ENCODE measurements at regions not wholly inside any gene's neighbourhood (a gene's known extent, or its start where the extent isn't known, plus 50 kb on each side); places are given as distances from the start of the nearest gene placed in this dataset.

DNA sequence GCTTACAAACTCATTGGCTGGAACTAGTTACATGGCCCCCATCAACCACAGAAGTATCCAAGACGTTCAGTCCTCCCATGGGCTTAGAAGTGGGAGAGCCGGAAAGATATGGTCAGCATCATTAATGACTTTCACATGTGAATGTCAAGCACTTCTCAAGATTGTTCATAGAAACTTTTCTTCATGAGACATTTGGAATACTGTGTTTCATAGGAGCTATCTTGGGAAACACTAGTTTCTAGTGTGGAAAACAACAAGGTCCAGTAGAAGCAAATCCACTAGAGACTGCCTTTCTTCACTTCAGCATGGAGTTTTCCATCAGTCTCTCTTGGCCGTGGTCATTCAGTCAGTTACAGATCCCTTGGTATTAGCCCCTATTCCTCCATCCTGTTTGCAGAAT lies 160.9 kb downstream of the C11orf91 start:
- H3K4me3 ChIP-seq (ENCODE audit: insufficient read depth, low read length, poor library complexity, severe bottlenecking) = no peak overlapping the region
- no peak for TF ChIP-seq EZH2phosphoT487 (conservative IDR thresholded peaks at IDR 0.05; ENCODE audit: low read length)
- TF ChIP-seq CTCF (IDR thresholded peaks at IDR 0.05; ENCODE audit: insufficient read depth, low read length, poor library complexity, severe bottlenecking) = no peak
- H3K4me2 ChIP-seq (ENCODE audit: low read depth, low read length, poor library complexity, severe bottlenecking) = no peak overlapping the region
- no peaks in the 10 kb centered on the region for H3K36me3 ChIP-seq (ENCODE audit: low read length)
- H3K9me3 ChIP-seq (ENCODE audit: insufficient read depth, low read length) = no peaks in the 10 kb centered on the region
- H3F3A ChIP-seq (ENCODE audit: insufficient read depth) = no peaks in the 10 kb centered on the region
- no peaks in the 10 kb centered on the region for H3K27me3 ChIP-seq (ENCODE audit: low read length)
- no peak overlapping the region for H2AFZ ChIP-seq (ENCODE audit: low read depth, low read length, severe bottlenecking)
- H3K27ac ChIP-seq (ENCODE audit: low read depth, low read length) = no peak overlapping the region
- H3K9ac ChIP-seq (ENCODE audit: low read length) = no peak overlapping the region
- H3K9me2 ChIP-seq (replicated peaks; ENCODE audit: insufficient read depth, low read length) = no peaks in the 10 kb centered on the region
- H3K79me2 ChIP-seq (ENCODE audit: insufficient read depth, low read length) = no peaks in the 10 kb centered on the region
- H4K20me1 ChIP-seq (ENCODE audit: low read depth, low read length) = no peaks in the 10 kb centered on the region

DNA sequence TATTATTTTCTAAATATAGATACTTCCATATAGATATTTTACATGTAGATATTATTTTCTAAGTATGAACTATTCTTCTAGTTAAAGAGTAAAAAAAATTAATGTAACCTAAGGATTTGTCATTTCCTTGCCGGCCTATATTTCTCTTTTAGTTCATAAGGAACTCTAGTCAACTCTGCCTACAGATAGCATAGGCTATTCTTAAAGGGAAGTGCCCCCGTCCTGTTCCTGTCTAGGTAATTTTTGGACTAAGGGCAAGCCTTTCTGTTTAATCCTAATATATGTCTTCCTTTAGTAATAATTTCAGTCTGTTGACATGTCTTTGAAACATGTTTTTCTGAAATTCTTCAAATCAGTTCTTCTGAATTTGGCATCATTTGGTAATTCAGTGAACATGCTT lies 161.9 kb downstream of the C11orf91 start:
- H3K9me2 ChIP-seq (replicated peaks; ENCODE audit: insufficient read depth, low read length) = no peaks in the 10 kb centered on the region
- no peaks in the 10 kb centered on the region for H3K27me3 ChIP-seq (ENCODE audit: low read length)
- H3K79me2 ChIP-seq (ENCODE audit: insufficient read depth, low read length) = no peaks in the 10 kb centered on the region
- no peak for TF ChIP-seq EZH2phosphoT487 (conservative IDR thresholded peaks at IDR 0.05; ENCODE audit: low read length)
- TF ChIP-seq CTCF (IDR thresholded peaks at IDR 0.05; ENCODE audit: insufficient read depth, low read length, poor library complexity, severe bottlenecking) = no peak
- H3K27ac ChIP-seq (ENCODE audit: low read depth, low read length) = no peak overlapping the region
- H3K4me2 ChIP-seq (ENCODE audit: low read depth, low read length, poor library complexity, severe bottlenecking) = no peak overlapping the region
- H3K9ac ChIP-seq (ENCODE audit: low read length) = no peak overlapping the region
- H4K20me1 ChIP-seq (ENCODE audit: low read depth, low read length) = no peaks in the 10 kb centered on the region
- no peak overlapping the region for H2AFZ ChIP-seq (ENCODE audit: low read depth, low read length, severe bottlenecking)
- H3K36me3 ChIP-seq (ENCODE audit: low read length) = no peaks in the 10 kb centered on the region
- H3K4me3 ChIP-seq (ENCODE audit: insufficient read depth, low read length, poor library complexity, severe bottlenecking) = no peak overlapping the region
- no peaks in the 10 kb centered on the region for H3F3A ChIP-seq (ENCODE audit: insufficient read depth)
- no peaks in the 10 kb centered on the region for H3K9me3 ChIP-seq (ENCODE audit: insufficient read depth, low read length)

DNA sequence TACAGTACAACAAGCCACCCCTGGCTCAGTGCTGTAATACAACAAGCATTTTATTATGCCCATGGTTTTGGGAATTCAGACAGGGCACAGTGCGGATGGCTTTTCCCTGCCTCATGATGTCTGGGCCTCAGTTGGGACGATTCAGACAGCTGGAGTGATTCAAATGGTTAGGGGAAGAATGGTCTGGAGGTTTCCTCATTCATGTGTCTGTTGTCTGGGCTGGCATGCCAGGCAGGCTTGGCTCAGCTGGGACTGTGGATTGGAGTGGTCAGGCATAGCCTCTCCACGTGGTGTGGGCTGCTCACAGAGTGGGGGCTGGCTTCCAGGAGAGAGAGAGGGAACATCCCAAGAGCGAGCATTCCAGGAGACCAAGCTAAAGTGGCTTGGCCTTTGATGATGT lies 164.4 kb downstream of the C11orf91 start:
- Histone ChIP-seq H4K20me1 (ENCODE audit: low read depth, low read length) (no peaks in the 10 kb centered on the region), H3K4me2 (ENCODE audit: low read depth, low read length, poor library complexity, severe bottlenecking) (no peak overlapping the region), H3K27me3 (ENCODE audit: low read length) (no peaks in the 10 kb centered on the region), H3K9ac (ENCODE audit: low read length) (no peak overlapping the region), H3K4me3 (ENCODE audit: insufficient read depth, low read length, poor library complexity, severe bottlenecking) (no peak overlapping the region), H3K9me2 (replicated peaks; ENCODE audit: insufficient read depth, low read length) (no peaks in the 10 kb centered on the region), H2AFZ (ENCODE audit: low read depth, low read length, severe bottlenecking) (no peak overlapping the region), H3F3A (ENCODE audit: insufficient read depth) (no peaks in the 10 kb centered on the region), H3K36me3 (ENCODE audit: low read length) (no peaks in the 10 kb centered on the region), H3K9me3 (ENCODE audit: insufficient read depth, low read length) (no peaks in the 10 kb centered on the region), H3K27ac (ENCODE audit: low read depth, low read length) (no peak overlapping the region), H3K79me2 (ENCODE audit: insufficient read depth, low read length) (no peaks in the 10 kb centered on the region)
- no peak for TF ChIP-seq EZH2phosphoT487 (conservative IDR thresholded peaks at IDR 0.05; ENCODE audit: low read length)
- no peak for TF ChIP-seq CTCF (IDR thresholded peaks at IDR 0.05; ENCODE audit: insufficient read depth, low read length, poor library complexity, severe bottlenecking)

- no peak overlapping the region for H3K9ac ChIP-seq (ENCODE audit: low read length)
- no peaks in the 10 kb centered on the region for H3K9me2 ChIP-seq (replicated peaks; ENCODE audit: insufficient read depth, low read length)
- H3K9me3 ChIP-seq (ENCODE audit: insufficient read depth, low read length) = no peaks in the 10 kb centered on the region
- no peaks in the 10 kb centered on the region for H4K20me1 ChIP-seq (ENCODE audit: low read depth, low read length)
- H3K4me2 ChIP-seq (ENCODE audit: low read depth, low read length, poor library complexity, severe bottlenecking) = no peak overlapping the region
- H2AFZ ChIP-seq (ENCODE audit: low read depth, low read length, severe bottlenecking) = no peak overlapping the region
- H3K27me3 ChIP-seq (ENCODE audit: low read length) = no peaks in the 10 kb centered on the region
- H3F3A ChIP-seq (ENCODE audit: insufficient read depth) = no peaks in the 10 kb centered on the region
- no peak overlapping the region for H3K27ac ChIP-seq (ENCODE audit: low read depth, low read length)
- H3K79me2 ChIP-seq (ENCODE audit: insufficient read depth, low read length) = no peaks in the 10 kb centered on the region
- TF ChIP-seq EZH2phosphoT487 (conservative IDR thresholded peaks at IDR 0.05; ENCODE audit: low read length) (no peak), CTCF (IDR thresholded peaks at IDR 0.05; ENCODE audit: insufficient read depth, low read length, poor library complexity, severe bottlenecking) (no peak)
- H3K4me3 ChIP-seq (ENCODE audit: insufficient read depth, low read length, poor library complexity, severe bottlenecking) = no peak overlapping the region
- H3K36me3 ChIP-seq (ENCODE audit: low read length) = no peaks in the 10 kb centered on the region
Observed at GRCh38 chr11:33534575-33534974, 166.1 kb downstream of the C11orf91 start.
